Natural killer cell (primary cell): ENCODE measurements at regions not wholly inside any gene's neighbourhood (a gene's known extent, or its start where the extent isn't known, plus 50 kb on each side); places are given as distances from the start of the nearest gene placed in this dataset.

ENCODE experiments used
- ATAC-seq, 3 donors: fragments of 150-1000 bp in 2 of 3; fragments of 200-7000 bp in 1 of 3; cut with Tn5 transposase; 1 replicate in 1 of 3; 2 replicates in 2 of 3; pipeline ENCODE4 v1.10.0; 2021; ENCODE audit warnings: mild to moderate bottlenecking in 2 of 3, moderate library complexity in 2 of 3
- DNase-seq, 2 donors: peaks; one replicate each; pipeline versions ENCODE4 v3.0.0 to v3.0.0-alpha.2; 2013 to 2021; ENCODE audit warnings: mixed read lengths in 1 of 2
- H3K27ac ChIP-seq: one replicate; pipeline ENCODE4 v1.5.1; 2013; ENCODE audit warnings: mild to moderate bottlenecking, low read length
- H3K27me3 ChIP-seq: one replicate; pipeline ENCODE4 v1.6.1; 2013; ENCODE audit warnings: low read length; ENCODE audit not compliant: control insufficient read depth, insufficient read depth
- H3K36me3 ChIP-seq: one replicate; pipeline ENCODE4 v1.6.1; 2013; ENCODE audit warnings: low read length; ENCODE audit not compliant: control insufficient read depth, insufficient read depth
- H3K4me1 ChIP-seq: one replicate; pipeline ENCODE4 v1.6.1; 2013; ENCODE audit warnings: low read length; ENCODE audit not compliant: control insufficient read depth, insufficient read depth
- H3K4me3 ChIP-seq: one replicate; pipeline ENCODE4 v1.5.1; 2013; ENCODE audit warnings: low read length
- H3K9me3 ChIP-seq: one replicate; pipeline ENCODE4 v1.6.1; 2013; ENCODE audit warnings: low read length; ENCODE audit not compliant: control insufficient read depth, insufficient read depth
- H3K27ac Mint-ChIP-seq, 2 donors: one replicate each; pipeline ENCODE4 v1.8.0; 2022; ENCODE audit warnings: mild to moderate bottlenecking in 2 of 2, mixed read lengths in 2 of 2, moderate library complexity in 1 of 2
- H3K27me3 Mint-ChIP-seq, 2 donors: one replicate each; pipeline ENCODE4 v1.8.0; 2022; ENCODE audit warnings: low read depth in 2 of 2, mixed read lengths in 2 of 2
- H3K36me3 Mint-ChIP-seq: one replicate; pipeline ENCODE4 v1.8.0; 2022; ENCODE audit warnings: mixed read lengths
- H3K4me1 Mint-ChIP-seq, 2 donors: one replicate each; pipeline ENCODE4 v1.8.0; 2022; ENCODE audit warnings: mixed read lengths in 2 of 2
- H3K4me3 Mint-ChIP-seq: one replicate; pipeline ENCODE4 v1.8.0; 2022; ENCODE audit warnings: mild to moderate bottlenecking, moderate library complexity, mixed read lengths
- H3K9me3 Mint-ChIP-seq, 2 donors: one replicate each; pipeline ENCODE4 v1.8.0; 2022; ENCODE audit warnings: mixed read lengths in 2 of 2
- CTCF ChIP-seq: fragments of 200-600 bp; IDR thresholded peaks from one replicate; pipeline ENCODE4 v1.8.0; 2022; ENCODE audit warnings: antibody characterized with exemption
- WGBS: methylation state at CpG from one replicate; pipeline ENCODE4 v1.1.7; 2013; ENCODE audit warnings: missing lambda C conversion rate; ENCODE audit not compliant: insufficient coverage; 5-methylcytosine and 5-hydroxymethylcytosine counted together
- intact Hi-C: fragments of 100-400 bp; cut with micrococcal nuclease; formaldehyde crosslinking; loops from one replicate; pipeline ENCODE4 v1.14.2; 2022

GRCh38 chr3:73917643-73918042, 292.9 kb upstream of the PDZRN3 start:
- no peaks in the 10 kb centered on the region for H3K27me3 ChIP-seq
- no peak for TF ChIP-seq CTCF
- no peaks in the 10 kb centered on the region for H3K36me3 ChIP-seq
- no peak overlapping the region for H3K27ac Mint-ChIP-seq
- H3K36me3 Mint-ChIP-seq, result no peaks in the 10 kb centered on the region
- 86% methylated on average over 1 of the region's 2 CpGs for WGBS
- H3K27ac ChIP-seq, result no peak overlapping the region
- H3K4me3 Mint-ChIP-seq, result no peak overlapping the region
- H3K9me3 ChIP-seq, result peaks cover 3% of the 10 kb centered on the region
- DNase-seq (no peak), ATAC-seq (no peak)
- no peaks in the 10 kb centered on the region for H3K4me1 Mint-ChIP-seq
- H3K4me3 ChIP-seq, result no peak overlapping the region
- peaks cover 5 to 9% of the 10 kb centered on the region in 2 donors for H3K9me3 Mint-ChIP-seq
- no peaks in the 10 kb centered on the region for H3K27me3 Mint-ChIP-seq
- H3K4me1 ChIP-seq, result no peaks in the 10 kb centered on the region
- intact Hi-C loops, result loop anchor here (1.0 kb wide), 1 partner anchor 8 kb away; no protein-coding TSS in a partner anchor

GRCh38 chr3:73915886-73916285, 291.1 kb upstream of the PDZRN3 start:
- Histone ChIP-seq H3K27ac (no peak overlapping the region), H3K36me3 (no peaks in the 10 kb centered on the region), H3K4me1 (no peaks in the 10 kb centered on the region), H3K9me3 (peaks cover 3% of the 10 kb centered on the region), H3K27me3 (no peaks in the 10 kb centered on the region), H3K4me3 (no peak overlapping the region)
- 88% methylated on average over 2 of the region's 2 CpGs for WGBS
- ATAC-seq (no peak), DNase-seq (no peak)
- H3K27ac Mint-ChIP-seq, result no peak overlapping the region
- no peaks in the 10 kb centered on the region for H3K4me1 Mint-ChIP-seq
- no peak for TF ChIP-seq CTCF
- H3K27me3 Mint-ChIP-seq, result no peaks in the 10 kb centered on the region
- peaks cover 5 to 7% of the 10 kb centered on the region in 2 donors for H3K9me3 Mint-ChIP-seq
- H3K36me3 Mint-ChIP-seq, result no peaks in the 10 kb centered on the region
- intact Hi-C loops, result no loop called here
- H3K4me3 Mint-ChIP-seq, result no peak overlapping the region

- H3K27ac ChIP-seq, result no peak overlapping the region
- intact Hi-C loops, result no loop called here
- Mint-ChIP-seq H3K4me1 (no peaks in the 10 kb centered on the region), H3K27ac (no peak overlapping the region), H3K36me3 (peaks cover 5% of the 10 kb centered on the region), H3K27me3 (no peaks in the 10 kb centered on the region), H3K4me3 (no peak overlapping the region), H3K9me3 (peaks cover 16 to 18% of the 10 kb centered on the region in 2 donors)
- no peaks in the 10 kb centered on the region for H3K9me3 ChIP-seq
- ATAC-seq, result no peak
- TF ChIP-seq CTCF, result no peak
- no peaks in the 10 kb centered on the region for H3K4me1 ChIP-seq
- DNase-seq, result no peak
- H3K27me3 ChIP-seq, result no peaks in the 10 kb centered on the region
- no peaks in the 10 kb centered on the region for H3K36me3 ChIP-seq
- no peak overlapping the region for H3K4me3 ChIP-seq
- WGBS, result 83% methylated on average over 1 of the region's 3 CpGs
Measured at GRCh38 chr3:73908218-73908617, 283.5 kb upstream of the PDZRN3 start.

- H3K4me1 ChIP-seq, result no peaks in the 10 kb centered on the region
- ATAC-seq, result no peak
- Mint-ChIP-seq H3K36me3 (peaks cover 5% of the 10 kb centered on the region), H3K27me3 (no peaks in the 10 kb centered on the region), H3K27ac (no peak overlapping the region), H3K4me3 (no peak overlapping the region), H3K9me3 (peaks cover 14 to 23% of the 10 kb centered on the region in 2 donors), H3K4me1 (no peaks in the 10 kb centered on the region)
- intact Hi-C loops, result no loop called here
- no peaks in the 10 kb centered on the region for H3K36me3 ChIP-seq
- H3K9me3 ChIP-seq, result no peaks in the 10 kb centered on the region
- DNase-seq, result no peak
- H3K27me3 ChIP-seq, result no peaks in the 10 kb centered on the region
- no peak for TF ChIP-seq CTCF
- no CpG with 5 or more reads among the region's 2 CpGs for WGBS
- H3K4me3 ChIP-seq, result no peak overlapping the region
- no peak overlapping the region for H3K27ac ChIP-seq
Measured at GRCh38 chr3:73901686-73902085, 276.9 kb upstream of the PDZRN3 start.
